Panc1 (cell line): ENCODE measurements at regions not wholly inside any gene's neighbourhood (a gene's known extent, or its start where the extent isn't known, plus 50 kb on each side); places are given as distances from the start of the nearest gene placed in this dataset.

Experiments
- ATAC-seq: fragments of 200-7000 bp; cut with Tn5 transposase; 2 replicates; pipeline ENCODE4 v1.9.1; 2020; ENCODE audit warnings: mild to moderate bottlenecking, moderate library complexity
- BruUV-seq: library from RNA; stranded (reverse); fragments of 400-500 nt; replicated peaks from 2 replicates; lab custom pipeline; 2021; lab: Mats Ljungman, UMichigan
- CTCF ChIA-PET: fragments of 300-600 bp; sonication (Branson Sonifier 250); formaldehyde crosslinking; loops from one replicate; lab custom pipeline; 2022; ENCODE audit warnings: antibody characterized with exemption; lab: Charles Lee
- POLR2A ChIA-PET: fragments of 300-600 bp; sonication (Branson Sonifier 250); formaldehyde crosslinking; loops from one replicate; lab custom pipeline; 2022; ENCODE audit warnings: antibody characterized with exemption; lab: Charles Lee
- DNase-seq: peaks from one replicate; pipeline ENCODE4 v3.0.0-alpha.2; 2010; ENCODE audit warnings: low read depth, low spot score
- H3K27ac ChIP-seq: 2 replicates; pipeline ENCODE4 v1.5.1; 2011; ENCODE audit warnings: mild to moderate bottlenecking, low read length, inconsistent platforms
- H3K27me3 ChIP-seq: fragments of 200-500 bp; sonication (Bioruptor generic); 2 replicates; pipeline ENCODE4 v1.6.0; 2014; ENCODE audit warnings: low read length, inconsistent platforms; ENCODE audit not compliant: control insufficient read depth, insufficient read depth
- H3K36me3 ChIP-seq: fragments of 200-500 bp; sonication (Bioruptor generic); 2 replicates; pipeline ENCODE4 v1.5.1; 2014; ENCODE audit warnings: inconsistent platforms, mild to moderate bottlenecking, low read length, moderate library complexity; ENCODE audit not compliant: control insufficient read depth, insufficient read depth
- H3K4me1 ChIP-seq: 2 replicates; pipeline ENCODE4 v1.5.1; 2011; ENCODE audit warnings: inconsistent platforms, mild to moderate bottlenecking, low read length, moderate library complexity; ENCODE audit not compliant: control insufficient read depth, insufficient read depth
- H3K4me3 ChIP-seq, 2 experiments: 2 replicates each; pipeline ENCODE4 v1.5.1; 2011 to 2012; ENCODE audit warnings: low read depth in 2 of 2, low read length in 2 of 2, mild to moderate bottlenecking in 2 of 2, inconsistent platforms in 1 of 2, moderate library complexity in 1 of 2
- H3K9me3 ChIP-seq: fragments of 200-500 bp; sonication (Bioruptor generic); 2 replicates; pipeline ENCODE4 v1.5.1; 2014; ENCODE audit warnings: low read depth, mild to moderate bottlenecking, inconsistent platforms, low read length, moderate library complexity; ENCODE audit not compliant: control insufficient read depth, insufficient read depth
- CTCF ChIP-seq: fragments of 450-650 bp; IDR thresholded peaks from 2 replicates; pipeline ENCODE4 v1.5.1; 2017; ENCODE audit warnings: mild to moderate bottlenecking
- POLR2AphosphoS5 ChIP-seq: IDR thresholded peaks from 2 replicates; pipeline ENCODE4 v1.6.1; 2012; ENCODE audit warnings: mild to moderate bottlenecking, low read depth, low read length, moderate library complexity
- REST ChIP-seq, 2 experiments: IDR thresholded peaks; 2 replicates each; pipeline ENCODE4 v1.6.1; 2011 to 2012; ENCODE audit warnings: low read depth in 2 of 2, control low read depth in 1 of 2, low read length in 1 of 2, mild to moderate bottlenecking in 1 of 2, moderate library complexity in 1 of 2; ENCODE audit not compliant: insufficient read depth in 1 of 2
- SIN3A ChIP-seq: IDR thresholded peaks from 2 replicates; pipeline ENCODE4 v1.6.1; 2012; ENCODE audit warnings: low read depth, mild to moderate bottlenecking, low read length, moderate library complexity, borderline replicate concordance; ENCODE audit not compliant: insufficient read depth
- TCF7L2 ChIP-seq: IDR thresholded peaks from 2 replicates; pipeline ENCODE4 v1.6.1; 2011; ENCODE audit warnings: mild to moderate bottlenecking, low read depth, low read length, inconsistent platforms
- in situ Hi-C: cut with HindIII; loops from 2 replicates; pipeline ENCODE4 v1.10.0; 2016; ENCODE audit warnings: low sequenced_read_pairs, low pct_unique_long_range_greater_than_20kb
- intact Hi-C: fragments of 100-400 bp; cut with micrococcal nuclease; formaldehyde crosslinking; loops from one replicate; pipeline ENCODE4 v1.10.0; 2022; ENCODE audit not compliant: unreplicated experiment

- DNase-seq, result peak; percentile 72
- TF ChIP-seq CTCF, result no peak
- no peak for TF ChIP-seq POLR2AphosphoS5
- TF ChIP-seq REST (IDR thresholded peaks at IDR 0.05; ENCODE audit: insufficient read depth in 1 of 2, low read depth in 2 of 2, low read length in 1 of 2), result no peak
- TF ChIP-seq TCF7L2, result no peak
- TF ChIP-seq SIN3A, result no peak
- no TSS peak for BruUV-seq
- CTCF ChIA-PET, result no interaction called here
- no peak overlapping the region for H3K27ac ChIP-seq
- no peaks in the 10 kb centered on the region; the same call in 1 of the 2 replicates for H3K4me1 ChIP-seq
- H3K36me3 ChIP-seq, result no peaks in the 10 kb centered on the region
- intact Hi-C loops, result no loop called here
- ATAC-seq, result peak; percentile 83; the same call in 1 of the 2 replicates
- in situ Hi-C loops, result no loop called here
- POLR2A ChIA-PET, result no interaction called here
- H3K27me3 ChIP-seq, result no peaks in the 10 kb centered on the region
- H3K9me3 ChIP-seq, result no peaks in the 10 kb centered on the region
- no peak overlapping the region for H3K4me3 ChIP-seq
Observed at GRCh38 chr7:41292487-41292886, 410.4 kb downstream of the INHBA start.

GRCh38 chr7:41287559-41288335 is 415.1 kb downstream of the INHBA start:
- Histone ChIP-seq H3K9me3 (no peaks in the 10 kb centered on the region), H3K36me3 (no peaks in the 10 kb centered on the region), H3K27ac (no peak overlapping the region), H3K27me3 (no peaks in the 10 kb centered on the region), H3K4me3 (no peak overlapping the region), H3K4me1 (no peaks in the 10 kb centered on the region; the same call in 1 of the 2 replicates)
- DNase-seq (no peak), ATAC-seq (no peak)
- in situ Hi-C loops, result no loop called here
- CTCF ChIA-PET, result interaction anchor here (0.6 kb wide), 1 partner anchor 702 kb away, joined by 4 read pairs; no protein-coding TSS in a partner anchor
- TF ChIP-seq CTCF (no peak), SIN3A (no peak), POLR2AphosphoS5 (no peak), REST (IDR thresholded peaks at IDR 0.05; ENCODE audit: insufficient read depth in 1 of 2, low read depth in 2 of 2, low read length in 1 of 2) (no peak), TCF7L2 (no peak)
- POLR2A ChIA-PET, result no interaction called here
- intact Hi-C loops, result no loop called here
- BruUV-seq, result no TSS peak
